HL-60 (cell line): ENCODE measurements at regions not wholly inside any gene's neighbourhood (a gene's known extent, or its start where the extent isn't known, plus 50 kb on each side); places are given as distances from the start of the nearest gene placed in this dataset.

Experiments
- DNase-seq, 2 experiments: peaks; one replicate each; pipeline ENCODE4 v3.0.0-alpha.2; 2010 to 2020; ENCODE audit warnings: low read depth in 1 of 2, low spot score in 1 of 2
- H3K27ac ChIP-seq: fragments of 250-450 bp; sonication (Bioruptor Pico); replicated peaks from 2 replicates; pipeline ENCODE4 v1.5.1; 2020; ENCODE audit warnings: mild to moderate bottlenecking, moderate library complexity
- H3K27me3 ChIP-seq: fragments of 250-450 bp; sonication (Bioruptor Pico); 2 replicates; pipeline ENCODE4 v1.5.1; 2021; ENCODE audit warnings: mild to moderate bottlenecking, moderate library complexity; ENCODE audit not compliant: insufficient read depth, poor library complexity, severe bottlenecking
- H3K4me3 ChIP-seq: replicated peaks from 2 replicates; pipeline ENCODE4 v1.5.1; 2011; ENCODE audit warnings: mild to moderate bottlenecking, control low read depth, low read length; ENCODE audit not compliant: insufficient read depth
- CTCF ChIP-seq: IDR thresholded peaks from one replicate; pipeline ENCODE4 v1.5.1; 2011; ENCODE audit warnings: low read length, control low read depth, inconsistent platforms; ENCODE audit not compliant: insufficient read depth
- GABPA ChIP-seq: IDR thresholded peaks from 2 replicates; pipeline ENCODE4 v1.6.1; 2012; ENCODE audit warnings: low read depth
- POLR2AphosphoS5 ChIP-seq: IDR thresholded peaks from 2 replicates; pipeline ENCODE4 v1.6.1; 2012; ENCODE audit warnings: low read depth
- SPI1 ChIP-seq: IDR thresholded peaks from 2 replicates; pipeline ENCODE4 v1.6.1; 2012; ENCODE audit warnings: low read depth, mild to moderate bottlenecking, borderline replicate concordance
- TF ChIP-seq, protein P1 (sequence below): IDR thresholded peaks from 2 replicates; pipeline ENCODE4 v1.6.1; 2012; ENCODE audit warnings: low read depth; ENCODE audit not compliant: insufficient replicate concordance

DNA sequence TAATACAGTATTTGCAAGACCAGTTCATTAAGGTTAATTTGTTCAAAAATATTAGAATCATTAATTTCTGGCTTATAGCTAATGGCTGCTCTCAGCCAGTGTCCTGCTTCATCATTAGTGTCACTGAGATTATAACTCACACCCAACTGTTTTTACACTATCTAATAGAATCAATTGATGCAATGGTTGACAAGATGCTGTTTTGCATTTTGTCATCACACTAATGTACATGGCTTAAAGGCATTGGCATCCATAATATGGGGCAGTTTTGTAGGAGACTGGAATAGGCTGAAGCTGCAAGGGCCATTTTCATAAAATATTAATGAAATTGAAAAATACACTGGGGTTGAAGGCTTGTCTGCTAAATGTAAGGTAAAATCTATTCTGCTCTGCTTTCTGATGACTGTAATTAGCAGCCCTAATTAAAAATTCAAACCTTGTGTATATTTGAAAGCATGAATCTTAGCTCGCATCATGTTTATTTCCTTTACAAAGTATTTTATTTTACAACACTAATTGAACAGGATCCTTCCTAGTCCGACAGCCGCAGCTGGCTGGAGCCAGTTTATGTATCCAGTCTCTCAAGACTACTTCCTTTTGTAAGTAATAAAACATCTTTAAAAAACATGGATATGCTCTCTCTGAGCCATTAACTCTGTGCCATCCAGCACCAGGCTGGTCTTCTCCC lies 296.7 kb downstream of the POU4F1 start:
- DNase-seq: no peak
- Histone ChIP-seq H3K27me3 (no peaks in the 10 kb centered on the region), H3K4me3 (no peak overlapping the region), H3K27ac (no peak overlapping the region)
- TF ChIP-seq, protein P1, sequence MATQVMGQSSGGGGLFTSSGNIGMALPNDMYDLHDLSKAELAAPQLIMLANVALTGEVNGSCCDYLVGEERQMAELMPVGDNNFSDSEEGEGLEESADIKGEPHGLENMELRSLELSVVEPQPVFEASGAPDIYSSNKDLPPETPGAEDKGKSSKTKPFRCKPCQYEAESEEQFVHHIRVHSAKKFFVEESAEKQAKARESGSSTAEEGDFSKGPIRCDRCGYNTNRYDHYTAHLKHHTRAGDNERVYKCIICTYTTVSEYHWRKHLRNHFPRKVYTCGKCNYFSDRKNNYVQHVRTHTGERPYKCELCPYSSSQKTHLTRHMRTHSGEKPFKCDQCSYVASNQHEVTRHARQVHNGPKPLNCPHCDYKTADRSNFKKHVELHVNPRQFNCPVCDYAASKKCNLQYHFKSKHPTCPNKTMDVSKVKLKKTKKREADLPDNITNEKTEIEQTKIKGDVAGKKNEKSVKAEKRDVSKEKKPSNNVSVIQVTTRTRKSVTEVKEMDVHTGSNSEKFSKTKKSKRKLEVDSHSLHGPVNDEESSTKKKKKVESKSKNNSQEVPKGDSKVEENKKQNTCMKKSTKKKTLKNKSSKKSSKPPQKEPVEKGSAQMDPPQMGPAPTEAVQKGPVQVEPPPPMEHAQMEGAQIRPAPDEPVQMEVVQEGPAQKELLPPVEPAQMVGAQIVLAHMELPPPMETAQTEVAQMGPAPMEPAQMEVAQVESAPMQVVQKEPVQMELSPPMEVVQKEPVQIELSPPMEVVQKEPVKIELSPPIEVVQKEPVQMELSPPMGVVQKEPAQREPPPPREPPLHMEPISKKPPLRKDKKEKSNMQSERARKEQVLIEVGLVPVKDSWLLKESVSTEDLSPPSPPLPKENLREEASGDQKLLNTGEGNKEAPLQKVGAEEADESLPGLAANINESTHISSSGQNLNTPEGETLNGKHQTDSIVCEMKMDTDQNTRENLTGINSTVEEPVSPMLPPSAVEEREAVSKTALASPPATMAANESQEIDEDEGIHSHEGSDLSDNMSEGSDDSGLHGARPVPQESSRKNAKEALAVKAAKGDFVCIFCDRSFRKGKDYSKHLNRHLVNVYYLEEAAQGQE: no peak

DNA sequence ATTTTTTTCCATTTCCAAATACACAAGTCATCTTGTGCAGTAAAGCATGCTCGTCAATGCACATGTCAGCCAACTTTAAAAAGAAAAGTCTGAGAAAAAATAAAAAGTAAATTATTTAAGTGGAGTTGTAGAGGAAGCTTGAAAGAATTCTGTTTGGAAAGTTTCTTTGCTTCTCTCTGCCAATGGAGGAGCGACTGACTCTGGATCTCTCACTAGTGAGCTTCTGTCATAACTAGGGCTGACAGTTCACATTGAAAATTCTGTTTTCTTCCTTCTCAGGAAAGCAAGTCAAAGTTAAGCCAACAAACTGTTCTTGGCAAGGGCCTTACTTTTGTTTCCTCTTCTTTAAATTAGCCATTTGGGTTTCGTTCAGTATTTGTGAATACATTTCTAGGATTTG lies 298.2 kb downstream of the POU4F1 start:
- no peak for DNase-seq
- Histone ChIP-seq H3K27ac (no peak overlapping the region), H3K27me3 (no peaks in the 10 kb centered on the region), H3K4me3 (no peak overlapping the region)
- no peak for TF ChIP-seq CTCF
- no peak for TF ChIP-seq POLR2AphosphoS5
- no peak for TF ChIP-seq GABPA
- TF ChIP-seq, protein P1: no peak
- TF ChIP-seq SPI1: no peak

- no peak for DNase-seq
- Histone ChIP-seq H3K4me3 (no peak overlapping the region), H3K27ac (no peak overlapping the region), H3K27me3 (no peaks in the 10 kb centered on the region)
- no peak for TF ChIP-seq SPI1
- TF ChIP-seq, protein P1: no peak
- TF ChIP-seq CTCF: no peak
- no peak for TF ChIP-seq POLR2AphosphoS5
- TF ChIP-seq GABPA: no peak
Measured at GRCh38 chr13:78299832-78300623, 303.3 kb downstream of the POU4F1 start.
